K562 (cell line): ENCODE measurements at regions not wholly inside any gene's neighbourhood (a gene's known extent, or its start where the extent isn't known, plus 50 kb on each side); places are given as distances from the start of the nearest gene placed in this dataset.

Source experiments
- ATAC-seq: fragments of 200-7000 bp; cut with Tn5 transposase; 3 replicates; pipeline ENCODE4 v1.9.1; 2020; ENCODE audit warnings: moderate library complexity
- BruUV-seq: library from RNA; stranded (reverse); fragments of 400-500 nt; replicated peaks from 2 replicates; lab custom pipeline; 2021; lab: Mats Ljungman, UMichigan
- CTCF ChIA-PET: fragments of 300-600 bp; formaldehyde crosslinking; extraction: SDS; loops from one replicate; lab custom pipeline; 2021; ENCODE audit warnings: low intra/inter-chr PET ratio; lab: Yijun Ruan, JAX
- POLR2A ChIA-PET: fragments of 300-600, 350-650 bp; sonication (Branson Sonifier 250); formaldehyde crosslinking; extraction: SDS; loops from one replicate; lab custom pipeline; 2021; ENCODE audit warnings: antibody characterized with exemption, inconsistent platforms; lab: Yijun Ruan, JAX
- DNase-seq, 4 experiments: peaks; one replicate each; pipeline versions ENCODE4 v3.0.0 to v3.0.0-alpha.2; 2011 to 2018; ENCODE audit warnings: low spot score in 3 of 4, mixed read lengths in 3 of 4; ENCODE audit errors: extremely low read depth in 1 of 4
- FAIRE-seq: peaks from 2 replicates; lab custom pipeline; 2011; peaks lifted over from hg19 to GRCh38; lab: Jason Lieb, UNC
- H2AFZ ChIP-seq: 2 replicates; pipeline ENCODE4 v1.6.0; 2011; ENCODE audit warnings: low read depth, low read length, control low read depth, inconsistent platforms
- H3K27ac ChIP-seq: fragments of 200-600 bp; 3 replicates; pipeline ENCODE4 v1.8.0; 2011; ENCODE audit warnings: low read depth, mild to moderate bottlenecking, control low read depth, inconsistent platforms, low read length, moderate library complexity, mixed read lengths; ENCODE audit errors: extremely low read depth
- H3K27me3 ChIP-seq, 2 experiments: fragments of 300-600 bp in 1 of 2; 2 replicates in 1 of 2; 3 replicates in 1 of 2; pipeline versions ENCODE4 v1.6.0 to v1.8.0; 2011; ENCODE audit warnings: inconsistent platforms in 2 of 2, low read length in 2 of 2, mild to moderate bottlenecking in 1 of 2, mixed read lengths in 1 of 2, moderate library complexity in 1 of 2; ENCODE audit not compliant: control insufficient read depth in 2 of 2, insufficient read depth in 2 of 2
- H3K36me3 ChIP-seq: fragments of 300-600 bp; 3 replicates; pipeline ENCODE4 v1.8.0; 2011; ENCODE audit warnings: mild to moderate bottlenecking, low read length, inconsistent platforms; ENCODE audit not compliant: control insufficient read depth, insufficient read depth
- H3K4me1 ChIP-seq, 2 experiments: fragments of 200-600 bp in 1 of 2; replicated peaks in 1 of 2; 2 replicates in 1 of 2; 3 replicates in 1 of 2; pipeline versions ENCODE4 v1.5.1 to v1.8.0; 2011; ENCODE audit warnings: inconsistent platforms in 2 of 2, low read length in 2 of 2, mild to moderate bottlenecking in 1 of 2, mixed read lengths in 1 of 2, moderate library complexity in 1 of 2; ENCODE audit not compliant: control insufficient read depth in 2 of 2, insufficient read depth in 2 of 2
- H3K4me2 ChIP-seq: 2 replicates; pipeline ENCODE4 v1.6.1; 2011; ENCODE audit warnings: low read length, control low read depth, inconsistent platforms, mixed read lengths; ENCODE audit not compliant: insufficient read depth
- H3K4me3 ChIP-seq: fragments of 200-600 bp; sonication (generic), shearing (Covaris generic); 2 replicates; pipeline ENCODE4 v1.5.1; 2016; ENCODE audit warnings: control low read depth, inconsistent platforms
- H3K79me2 ChIP-seq: fragments of 200-600 bp; 3 replicates; pipeline ENCODE4 v1.8.0; 2011; ENCODE audit warnings: low read length, inconsistent platforms; ENCODE audit not compliant: control insufficient read depth, insufficient read depth
- H3K9ac ChIP-seq, 2 experiments: 2 replicates each; pipeline versions ENCODE4 v1.6.0 to v1.6.1; 2011; ENCODE audit warnings: low read depth in 2 of 2, low read length in 2 of 2, control low read depth in 1 of 2, inconsistent platforms in 1 of 2, mild to moderate bottlenecking in 1 of 2, mixed read lengths in 1 of 2; ENCODE audit not compliant: insufficient read depth in 1 of 2
- H3K9me1 ChIP-seq: one replicate; pipeline ENCODE4 v1.6.0; 2011; ENCODE audit warnings: inconsistent platforms, mild to moderate bottlenecking, low read length, moderate library complexity; ENCODE audit not compliant: control insufficient read depth, insufficient read depth
- H3K9me3 ChIP-seq: replicated peaks from 2 replicates; pipeline ENCODE4 v1.5.1; 2011; ENCODE audit warnings: low read depth, low read length, inconsistent platforms; ENCODE audit not compliant: control insufficient read depth, insufficient read depth
- H4K20me1 ChIP-seq: replicated peaks from 2 replicates; pipeline ENCODE4 v1.6.1; 2011; ENCODE audit warnings: low read length, inconsistent platforms, mixed read lengths; ENCODE audit not compliant: control insufficient read depth, insufficient read depth
- BRF2 ChIP-seq: IDR thresholded peaks from 3 replicates; pipeline ENCODE4 v1.6.1; 2011; ENCODE audit warnings: borderline replicate concordance, mild to moderate bottlenecking; ENCODE audit not compliant: insufficient read length, insufficient read depth
- CREB1 ChIP-seq, 2 experiments: sonication (generic) in 1 of 2; formaldehyde crosslinking in 1 of 2; IDR thresholded peaks; 2 replicates each; pipeline versions ENCODE4 v1.6.1 to v1.8.0; 2012 to 2022; ENCODE audit warnings: inconsistent platforms in 1 of 2, mild to moderate bottlenecking in 1 of 2, missing genetic modification reagents in 1 of 2, moderate library complexity in 1 of 2
- EP300 ChIP-seq: IDR thresholded peaks from 2 replicates; pipeline ENCODE4 v1.6.1; 2012; ENCODE audit warnings: low read length, improper control_type of control experiment
- ETV1 ChIP-seq: fragments of 450-650 bp; conservative IDR thresholded peaks from 2 replicates; pipeline ENCODE4 v1.6.1; 2016; ENCODE audit warnings: missing genetic modification characterization, control low read depth, low read depth, missing compliant biosample characterization
- KLF1 ChIP-seq: fragments of 450-650 bp; IDR thresholded peaks from 2 replicates; pipeline ENCODE4 v1.6.1; 2016; ENCODE audit warnings: missing genetic modification characterization, missing compliant biosample characterization
- KLF6 ChIP-seq: fragments of 250-450 bp; sonication (Bioruptor Pico); IDR thresholded peaks from 2 replicates; pipeline ENCODE4 v1.4.0; 2020; ENCODE audit warnings: mild to moderate bottlenecking, moderate library complexity, borderline replicate concordance
- NONO ChIP-seq, 2 experiments: fragments of 200-400 bp in 1 of 2; fragments of 450-650 bp in 1 of 2; formaldehyde crosslinking in 1 of 2; IDR thresholded peaks; 2 replicates each; pipeline ENCODE4 v1.6.1; 2017; ENCODE audit warnings: low read depth in 2 of 2, mild to moderate bottlenecking in 2 of 2, moderate library complexity in 2 of 2, low read length in 1 of 2
- PATZ1 ChIP-seq: fragments of 250-450 bp; sonication (Bioruptor Pico); IDR thresholded peaks from 2 replicates; pipeline ENCODE4 v1.5.0; 2020; ENCODE audit warnings: mild to moderate bottlenecking, borderline replicate concordance
- RAD51 ChIP-seq: fragments of 450-650 bp; IDR thresholded peaks from 2 replicates; pipeline ENCODE4 v1.7.1; 2016; ENCODE audit warnings: low read depth, mild to moderate bottlenecking, borderline replicate concordance
- SFPQ ChIP-seq: fragments of 200-400 bp; formaldehyde crosslinking; IDR thresholded peaks from 2 replicates; pipeline ENCODE4 v1.6.1; 2017; ENCODE audit warnings: mild to moderate bottlenecking, low read depth, low read length, moderate library complexity
- SMARCB1 ChIP-seq: IDR thresholded peaks from 2 replicates; pipeline ENCODE4 v1.6.1; 2011; ENCODE audit warnings: improper control_type of control experiment, low read depth; ENCODE audit not compliant: insufficient read length
- ZKSCAN8 ChIP-seq: fragments of 200-800 bp; sonication (Bioruptor generic); IDR thresholded peaks from 2 replicates; pipeline ENCODE4 v1.6.1; 2016; ENCODE audit warnings: missing genetic modification characterization, missing compliant biosample characterization
- ZNF143 ChIP-seq: sonication (generic); formaldehyde crosslinking; IDR thresholded peaks from 2 replicates; pipeline ENCODE4 v1.9.0; 2022; ENCODE audit warnings: mild to moderate bottlenecking, missing genetic modification reagents
- WGBS: fragments of 100-300 bp; shearing (Covaris generic); methylation state at CpG from one replicate; pipeline ENCODE4 v1.1.6; 2016; ENCODE audit warnings: low coverage, mixed read lengths; ENCODE audit not compliant: insufficient coverage; ENCODE audit errors: missing lambda C conversion rate; 5-methylcytosine and 5-hydroxymethylcytosine counted together
- in situ Hi-C: fragments of 300-500 bp; cut with MboI; formaldehyde crosslinking; loops from 4 replicates; pipeline ENCODE4 v1.15.0; 2018; ENCODE audit warnings: inconsistent platforms, mixed read lengths
- intact Hi-C: fragments of 100-400 bp; cut with micrococcal nuclease; formaldehyde crosslinking; loops from 2 replicates; pipeline ENCODE4 v1.14.2; 2022

GRCh38 chr7:155222573-155222972 lies 75.1 kb upstream of the INSIG1 start:
- ATAC-seq, result no peak
- FAIRE-seq, result no peak
- no peak for DNase-seq
- TF ChIP-seq SMARCB1 (no peak), SFPQ (no peak), PATZ1 (no peak), RAD51 (no peak), BRF2 (no peak), ZKSCAN8 (no peak), CREB1 (IDR thresholded peaks at IDR 0.05) (no peak), CREB1 (CRISPR knock-in tag; IDR thresholded peaks at IDR 0.05) (no peak), ETV1 (tag) (no peak), NONO (IDR thresholded peaks at IDR 0.05; ENCODE audit: low read depth in 2 of 2, low read length in 1 of 2) (no peak), ZNF143 (CRISPR knock-in tag) (no peak), KLF6 (CRISPR knock-in tag) (no peak), EP300 (no peak), KLF1 (no peak)
- TF ChIP-seq, all 486 proteins: peak for 0
- BruUV-seq, result no TSS peak
- Histone ChIP-seq H3K27ac (no peak overlapping the region), H3K4me2 (no peak overlapping the region), H3K4me1 (peaks cover 0 to 22% of the 10 kb centered on the region in 2 experiments; a peak in 2 of 5 replicates), H3K4me3 (no peak overlapping the region), H3K9me1 (no peaks in the 10 kb centered on the region), H3K27me3 (peaks cover 82 to 89% of the 10 kb centered on the region in 2 experiments), H3K9ac (no peak overlapping the region), H2AFZ (no peak overlapping the region), H3K79me2 (no peaks in the 10 kb centered on the region), H3K36me3 (no peaks in the 10 kb centered on the region), H3K9me3 (no peaks in the 10 kb centered on the region), H4K20me1 (peaks cover 9% of the 10 kb centered on the region)
- WGBS, result 2% methylated on average over 5 of the region's 5 CpGs
- in situ Hi-C loops (no loop called here), intact Hi-C loops (no loop called here)
- CTCF ChIA-PET, result no interaction called here
- POLR2A ChIA-PET, result interaction anchor here (0.6 to 11.6 kb wide), 4 partner anchors 8 to 162 kb away, joined by 3 to 127 read pairs (median 5); no protein-coding TSS in a partner anchor
